ENCODE measurements at regions not wholly inside any gene's neighbourhood (a gene's known extent, or its start where the extent isn't known, plus 50 kb on each side); places are given as distances from the start of the nearest gene placed in this dataset.

GRCh38 chr22:22035203-22035602 lies 52.6 kb upstream of the TOP3B start:
- DNase-seq (ENCODE audit: low spot score), result no peak
- intact Hi-C loops (cut with DNase I), result no loop called here

GRCh38 chr22:22034469-22035132 lies 52.0 kb upstream of the TOP3B start:
- intact Hi-C loops (cut with DNase I), result no loop called here

GRCh38 chr22:22033803-22034468 lies 51.3 kb upstream of the TOP3B start:
- intact Hi-C loops (cut with DNase I), result no loop called here
- no peak for DNase-seq (ENCODE audit: low spot score)

More at GRCh38 chr22:22034469-22035132, 52.0 kb upstream of the TOP3B start:
- DNase-seq (ENCODE audit: low spot score), result no peak

GRCh38 chr22:22032906-22033802 lies 50.6 kb upstream of the TOP3B start:
- intact Hi-C loops (cut with DNase I), result no loop called here
- DNase-seq (ENCODE audit: low spot score), result no peak

- intact Hi-C loops (cut with DNase I), result no loop called here
- no peak for DNase-seq (ENCODE audit: low spot score)
Observed at GRCh38 chr22:22032099-22032905, 49.7 kb upstream of the TOP3B start.

Measured in cardiac septum (tissue), 1 donor.